ENCODE measurements at regions not wholly inside any gene's neighbourhood (a gene's known extent, or its start where the extent isn't known, plus 50 kb on each side); places are given as distances from the start of the nearest gene placed in this dataset.

DNA sequence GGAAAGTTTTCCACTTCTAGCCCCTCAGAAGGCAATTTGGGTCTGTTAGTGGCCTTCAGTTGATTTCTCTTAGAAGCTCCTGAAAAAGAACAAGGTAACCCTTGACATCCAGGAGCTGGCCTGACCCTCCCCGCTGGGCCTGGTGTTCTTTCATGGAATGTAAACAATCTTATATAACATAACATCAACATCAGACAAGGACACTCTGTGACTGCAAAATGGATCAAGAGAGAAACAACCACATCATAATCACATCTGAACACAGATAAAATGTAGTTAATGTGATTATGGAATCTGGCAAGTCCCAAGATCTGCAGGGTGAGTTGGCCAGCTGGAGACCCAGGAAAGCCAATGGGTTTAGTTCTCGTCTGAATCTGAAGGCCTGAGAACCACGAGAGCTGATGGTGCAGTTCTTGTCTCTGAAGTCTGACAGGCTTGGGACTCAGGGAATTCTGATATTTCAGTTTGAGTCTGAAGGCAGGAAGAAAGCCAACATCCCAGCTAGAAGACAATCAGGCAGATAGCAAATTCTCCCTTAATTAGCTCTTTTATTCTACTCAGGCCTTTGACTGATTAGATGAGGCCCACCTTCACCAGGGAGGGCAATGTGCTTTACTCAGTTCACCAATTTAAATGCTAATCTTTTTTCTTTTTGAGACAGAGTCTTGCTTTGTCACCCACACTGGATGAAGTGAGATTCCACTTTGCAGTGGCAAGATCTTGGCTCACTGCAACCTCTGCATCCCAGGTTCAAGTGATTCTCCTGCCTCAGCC, 91.4 kb upstream of the NAMPT start:
- TF ChIP-seq, protein P1, sequence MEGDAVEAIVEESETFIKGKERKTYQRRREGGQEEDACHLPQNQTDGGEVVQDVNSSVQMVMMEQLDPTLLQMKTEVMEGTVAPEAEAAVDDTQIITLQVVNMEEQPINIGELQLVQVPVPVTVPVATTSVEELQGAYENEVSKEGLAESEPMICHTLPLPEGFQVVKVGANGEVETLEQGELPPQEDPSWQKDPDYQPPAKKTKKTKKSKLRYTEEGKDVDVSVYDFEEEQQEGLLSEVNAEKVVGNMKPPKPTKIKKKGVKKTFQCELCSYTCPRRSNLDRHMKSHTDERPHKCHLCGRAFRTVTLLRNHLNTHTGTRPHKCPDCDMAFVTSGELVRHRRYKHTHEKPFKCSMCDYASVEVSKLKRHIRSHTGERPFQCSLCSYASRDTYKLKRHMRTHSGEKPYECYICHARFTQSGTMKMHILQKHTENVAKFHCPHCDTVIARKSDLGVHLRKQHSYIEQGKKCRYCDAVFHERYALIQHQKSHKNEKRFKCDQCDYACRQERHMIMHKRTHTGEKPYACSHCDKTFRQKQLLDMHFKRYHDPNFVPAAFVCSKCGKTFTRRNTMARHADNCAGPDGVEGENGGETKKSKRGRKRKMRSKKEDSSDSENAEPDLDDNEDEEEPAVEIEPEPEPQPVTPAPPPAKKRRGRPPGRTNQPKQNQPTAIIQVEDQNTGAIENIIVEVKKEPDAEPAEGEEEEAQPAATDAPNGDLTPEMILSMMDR (IDR thresholded peaks at IDR 0.05) = no peak
- no peak for TF ChIP-seq POLR2A (IDR thresholded peaks at IDR 0.05)

Data from Peyer's patch (tissue), 4 donors.